Skeletal muscle cell (primary cell): ENCODE measurements at regions not wholly inside any gene's neighbourhood (a gene's known extent, or its start where the extent isn't known, plus 50 kb on each side); places are given as distances from the start of the nearest gene placed in this dataset.
"Not testable (repeated sequence)": the region's sequence is repeated elsewhere in the genome, so short reads cannot be mapped to it uniquely, and the experiment has no call there.

Source experiments
- DNase-seq: peaks from one replicate; pipeline ENCODE4 v3.0.0-alpha.2; 2010; ENCODE audit warnings: low read depth
- H3K4me3 ChIP-seq: 2 replicates; pipeline ENCODE4 v1.5.1; 2011; ENCODE audit warnings: low read depth, mild to moderate bottlenecking, control low read depth, low read length, moderate library complexity

GRCh38 chr4:71081192-71081591 lies 87.7 kb downstream of the DCK start:
- DNase-seq, result no peak

DNA sequence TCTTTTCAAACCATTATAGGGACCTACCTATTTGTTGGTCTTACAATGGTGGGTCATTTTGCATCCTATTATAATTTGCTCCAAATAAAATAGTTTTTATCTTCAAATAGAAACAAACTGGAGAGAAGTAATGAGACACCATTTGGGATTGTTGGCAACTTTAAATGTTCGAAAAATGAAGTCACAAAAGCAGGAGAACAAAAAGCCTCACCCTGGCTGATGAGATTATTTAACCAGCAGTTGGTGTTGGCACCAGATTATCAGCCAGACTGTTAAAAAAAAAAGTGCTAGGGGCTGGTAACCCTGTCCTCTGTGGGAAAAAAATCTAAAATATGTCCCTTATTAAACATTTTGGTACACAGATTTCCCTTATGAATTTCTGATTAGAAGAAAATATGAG lies 100.3 kb downstream of the DCK start:
- no peak overlapping the region for H3K4me3 ChIP-seq
- no peak for DNase-seq

More at GRCh38 chr4:71081192-71081591, 87.7 kb downstream of the DCK start:
- no peak overlapping the region for H3K4me3 ChIP-seq

GRCh38 chr4:71094201-71094600 lies 100.8 kb downstream of the DCK start:
- no peak overlapping the region for H3K4me3 ChIP-seq
- DNase-seq, result no peak

- no peak overlapping the region for H3K4me3 ChIP-seq
- no peak for DNase-seq
Observed at GRCh38 chr4:71095141-71095540, 101.7 kb downstream of the DCK start.

- no peak overlapping the region for H3K4me3 ChIP-seq
- no peak for DNase-seq
Observed at GRCh38 chr4:71095545-71095944, 102.1 kb downstream of the DCK start.

- DNase-seq, result no peak
- H3K4me3 ChIP-seq, result no peak overlapping the region
Observed at GRCh38 chr4:71107726-71108125, 114.3 kb downstream of the DCK start.

DNA sequence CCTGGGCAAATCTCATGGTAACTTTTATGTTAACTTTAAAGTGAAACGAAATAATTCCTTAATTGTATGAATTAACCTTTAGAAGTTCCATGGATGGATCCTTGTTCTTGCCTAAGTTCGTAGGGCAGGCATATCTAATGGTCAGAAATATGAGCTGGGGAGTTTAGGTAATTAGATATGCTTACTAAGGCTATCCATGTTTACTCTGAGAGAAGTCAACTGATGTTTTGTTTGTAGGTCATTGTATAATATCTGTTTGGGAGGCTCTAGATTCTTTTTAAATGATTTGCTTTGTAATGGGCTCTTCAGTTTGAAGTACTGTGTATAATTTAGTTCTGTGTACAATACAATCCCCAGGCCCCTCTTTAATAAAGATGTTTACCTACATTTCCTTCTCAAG lies 117.0 kb downstream of the DCK start:
- no peak for DNase-seq
- H3K4me3 ChIP-seq, result no peak overlapping the region

DNA sequence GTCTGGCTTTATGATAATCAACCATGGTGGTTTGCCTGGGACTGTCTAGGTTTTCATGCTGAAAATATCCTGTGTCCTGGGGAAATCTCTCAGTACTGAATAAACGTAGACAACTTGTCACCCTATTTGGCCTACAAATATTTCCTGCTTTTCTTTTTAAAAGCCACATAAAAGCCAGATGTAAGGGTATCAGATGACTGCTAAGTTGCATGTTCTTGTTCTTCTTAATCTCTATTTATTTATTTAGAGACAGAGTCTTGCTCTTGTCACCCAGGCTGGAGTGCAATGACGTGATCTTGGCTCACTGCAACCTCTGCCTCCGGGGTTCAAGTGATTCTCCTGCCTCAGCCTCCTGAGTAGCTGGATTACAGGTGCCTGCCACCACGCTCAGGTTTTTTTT lies 117.7 kb downstream of the DCK start:
- not testable (repeated sequence) for DNase-seq, H3K4me3 ChIP-seq

DNA sequence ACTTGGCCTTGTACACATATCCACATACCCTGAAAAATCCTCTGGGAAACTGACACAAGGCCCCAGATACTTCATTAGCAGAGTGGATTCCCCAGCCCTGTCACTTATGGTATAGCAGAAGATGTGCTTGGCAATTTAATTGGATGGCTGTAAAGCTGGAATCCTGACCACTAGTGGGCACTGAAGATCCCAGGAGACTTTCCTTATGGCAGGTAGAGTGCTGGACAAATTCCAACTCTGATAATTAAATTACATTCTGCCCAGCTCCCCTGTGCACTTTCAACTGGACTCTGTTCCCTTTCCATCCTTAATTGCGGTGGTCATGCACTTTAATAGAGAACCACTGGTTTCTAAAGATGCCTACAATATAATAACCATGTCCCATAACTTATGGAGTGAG lies 119.8 kb downstream of the DCK start:
- DNase-seq, result no peak
- no peak overlapping the region for H3K4me3 ChIP-seq

DNA sequence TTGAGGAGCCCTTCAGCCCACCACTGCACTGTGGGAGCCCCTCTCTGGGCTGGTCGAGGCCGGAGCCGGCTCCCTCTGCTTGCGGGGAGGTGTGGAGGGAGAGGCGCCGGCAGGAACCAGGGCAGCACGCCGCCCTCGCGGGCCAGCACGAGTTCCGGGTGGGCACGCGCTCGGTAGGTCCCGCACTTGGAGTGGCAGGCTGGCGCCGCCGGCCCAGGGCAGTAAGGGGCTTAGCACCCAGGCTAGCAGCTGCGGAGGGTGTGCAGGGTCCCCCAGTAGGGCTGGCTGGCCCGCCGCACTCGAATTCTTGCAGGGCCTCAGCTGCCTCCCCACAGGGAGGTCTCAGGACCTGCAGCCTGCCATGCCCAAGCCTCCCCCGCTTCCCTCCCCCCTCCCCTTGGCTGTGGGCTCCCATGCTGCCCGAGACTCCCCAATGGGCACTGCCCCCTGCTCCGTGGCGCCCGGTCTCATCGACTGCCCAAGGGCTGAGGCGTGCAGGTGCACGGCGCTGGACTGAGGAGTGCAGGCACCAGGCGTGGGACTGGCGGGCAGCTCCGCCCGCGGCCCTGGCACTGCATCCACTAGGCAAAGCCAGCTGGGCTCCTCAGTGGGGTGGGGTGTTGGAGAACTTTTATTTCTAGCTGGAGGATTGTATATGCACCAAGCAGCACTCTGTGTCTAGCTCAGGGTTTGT lies 127.5 kb downstream of the DCK start:
- no peak overlapping the region for H3K4me3 ChIP-seq
- no peak for DNase-seq

DNA sequence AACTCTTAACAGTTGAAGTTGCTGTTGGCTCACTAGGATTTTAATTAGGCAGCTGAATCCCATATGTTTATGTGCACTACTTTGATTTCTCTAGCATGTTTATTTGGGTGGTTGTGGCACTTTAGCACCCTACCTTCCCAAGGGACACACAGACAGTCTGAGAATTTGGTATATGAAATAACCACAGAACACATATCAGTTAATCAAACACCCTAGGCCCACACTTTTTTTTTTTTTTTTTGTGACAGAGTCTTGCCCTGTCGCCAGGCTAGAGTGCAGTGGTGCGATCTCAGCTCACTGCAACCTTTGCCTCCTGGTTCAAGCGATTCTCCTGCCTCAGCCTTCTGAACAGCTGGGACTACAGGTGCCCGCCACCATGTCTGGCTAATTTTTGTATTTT lies 130.5 kb downstream of the DCK start:
- no peak for DNase-seq
- H3K4me3 ChIP-seq, result no peak overlapping the region

DNA sequence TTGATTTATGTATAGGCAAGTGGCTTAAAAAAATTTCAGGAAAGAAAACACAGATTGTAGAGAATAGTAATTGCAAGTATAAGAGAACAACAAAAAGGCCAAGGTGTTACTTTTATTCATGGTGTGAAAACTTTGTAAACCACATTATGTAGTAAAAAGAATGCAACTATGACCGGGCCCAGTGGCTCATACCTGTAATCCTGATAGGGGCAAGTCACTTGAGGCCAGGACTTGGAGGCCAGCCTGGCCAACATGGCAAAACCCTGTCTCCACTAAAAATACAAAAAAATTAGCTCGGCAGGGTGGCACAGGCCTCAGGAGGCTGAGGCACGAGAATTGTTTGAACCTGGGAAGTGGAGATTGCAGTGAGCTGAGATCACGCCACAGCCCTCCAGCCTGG lies 131.7 kb downstream of the DCK start:
- no peak for DNase-seq
- no peak overlapping the region for H3K4me3 ChIP-seq

DNA sequence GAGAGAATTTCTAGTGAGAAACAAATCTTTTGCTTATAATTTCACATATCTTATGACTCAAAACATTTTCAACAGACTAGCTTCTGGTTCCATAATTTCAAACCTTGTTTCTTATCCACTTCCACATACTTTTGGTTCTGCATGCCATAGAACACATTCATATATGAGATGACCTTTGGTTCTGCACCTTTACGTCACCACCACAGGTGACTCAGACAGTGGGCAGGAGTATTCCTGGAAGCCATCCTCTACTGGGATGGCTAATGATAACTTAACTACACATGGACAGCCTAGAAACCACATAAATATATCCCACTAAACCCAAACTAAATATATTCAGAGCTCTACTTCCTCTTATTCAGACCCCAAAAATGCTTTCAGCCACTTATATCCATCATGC lies 133.3 kb downstream of the DCK start:
- no peak overlapping the region for H3K4me3 ChIP-seq
- peak; percentile 79 for DNase-seq

DNA sequence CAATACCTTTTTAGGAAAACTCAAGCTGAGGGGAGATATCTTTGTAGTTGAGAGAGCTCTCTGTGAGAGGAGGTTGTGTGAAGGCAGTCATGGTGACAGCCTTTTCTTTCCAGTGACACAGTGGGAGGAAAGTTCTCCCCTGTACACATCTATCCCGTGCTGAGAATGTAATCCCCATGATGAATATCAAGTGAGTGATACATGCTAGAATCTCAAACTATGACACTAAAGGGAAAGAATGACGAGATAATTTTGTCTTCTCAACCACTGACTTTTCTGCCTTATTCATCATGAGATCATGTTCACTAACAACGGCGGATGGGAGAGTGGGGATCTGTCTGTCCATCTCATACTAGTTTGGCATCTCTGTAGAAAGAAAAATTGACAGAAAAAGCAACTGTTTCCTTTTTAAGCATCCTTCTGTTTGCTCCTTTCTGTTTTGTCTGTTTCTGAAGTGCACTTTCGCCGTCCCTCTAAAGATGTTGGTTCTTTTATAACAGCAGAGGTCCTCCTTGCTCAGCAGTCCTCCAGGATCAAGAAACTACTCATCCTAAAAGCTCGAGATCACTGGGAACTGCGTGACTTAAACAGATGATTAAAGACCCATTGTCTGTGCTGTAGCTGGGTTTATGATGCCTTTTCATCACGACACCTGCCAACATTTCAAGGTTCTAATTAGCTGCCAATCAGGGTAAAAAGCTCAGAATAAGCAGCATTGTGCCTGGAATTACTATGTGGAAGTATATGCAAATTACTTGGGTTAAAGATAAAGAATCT lies 137.6 kb downstream of the DCK start:
- peak overlapping the region; percentile 17 for H3K4me3 ChIP-seq
- peak; percentile 35 for DNase-seq

GRCh38 chr4:71132486-71132885 lies 139.0 kb downstream of the DCK start:
- no peak overlapping the region for H3K4me3 ChIP-seq
- no peak for DNase-seq

DNA sequence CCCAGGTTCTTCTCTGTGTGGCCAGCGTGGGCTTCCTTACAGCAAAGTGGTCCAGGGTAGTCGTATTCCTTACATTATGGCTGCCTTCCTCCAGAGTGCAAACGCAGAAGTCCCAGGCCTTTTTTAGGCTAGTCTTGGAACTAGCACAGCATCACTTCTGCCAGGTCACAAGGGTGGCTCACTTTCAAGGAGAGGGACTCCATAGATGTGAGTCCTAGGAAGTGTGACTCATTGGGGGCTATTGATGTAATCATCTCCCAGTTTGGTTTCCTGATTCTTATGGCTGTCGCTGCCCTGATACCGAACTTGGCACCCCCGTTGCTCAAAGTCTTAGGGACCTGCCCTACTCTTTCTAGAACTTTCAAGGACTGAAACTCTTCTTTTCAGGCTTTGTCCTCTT lies 140.0 kb downstream of the DCK start:
- H3K4me3 ChIP-seq, result no peak overlapping the region
- no peak for DNase-seq

- no peak overlapping the region for H3K4me3 ChIP-seq
Observed at GRCh38 chr4:71136071-71136470, 142.6 kb downstream of the DCK start.

GRCh38 chr4:71138007-71138615 lies 144.7 kb downstream of the DCK start:
- no peak for DNase-seq
- no peak overlapping the region for H3K4me3 ChIP-seq

More at GRCh38 chr4:71136071-71136470, 142.6 kb downstream of the DCK start:
- DNase-seq, result no peak

GRCh38 chr4:71140563-71140962 lies 147.1 kb downstream of the DCK start:
- no peak for DNase-seq
- H3K4me3 ChIP-seq, result no peak overlapping the region

GRCh38 chr4:71141125-71141524 lies 147.7 kb downstream of the DCK start:
- H3K4me3 ChIP-seq, result no peak overlapping the region
- DNase-seq, result no peak

DNA sequence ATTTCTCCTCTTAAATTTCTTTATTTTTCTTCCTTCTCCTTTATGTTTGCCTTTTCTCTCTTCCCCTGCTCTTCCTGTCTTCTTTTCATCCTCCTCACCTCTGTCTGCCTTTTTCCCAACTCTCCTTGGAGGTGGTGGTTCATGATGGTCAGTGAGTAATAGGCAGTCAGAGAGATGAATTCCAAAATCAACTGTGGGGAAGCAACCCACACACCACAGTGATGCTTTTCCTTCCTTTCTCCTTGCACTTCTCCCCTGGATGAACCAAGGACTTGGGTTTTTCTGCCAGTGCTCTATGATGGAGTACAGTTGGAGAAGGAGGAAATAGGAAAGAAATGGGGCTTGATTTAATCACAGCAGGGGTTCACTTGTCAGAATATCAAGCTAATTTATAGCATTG lies 153.8 kb downstream of the DCK start:
- no peak overlapping the region for H3K4me3 ChIP-seq
- no peak for DNase-seq
